Chondrocyte (in vitro differentiated cells): ENCODE measurements at regions not wholly inside any gene's neighbourhood (a gene's known extent, or its start where the extent isn't known, plus 50 kb on each side); places are given as distances from the start of the nearest gene placed in this dataset.

Experiments used
- DNase-seq: peaks from one replicate; pipeline ENCODE4 v3.0.0; 2021; ENCODE audit warnings: mixed read lengths, low spot score
- H3K27ac Mint-ChIP-seq: one replicate; pipeline ENCODE4 v1.8.0; 2021; ENCODE audit warnings: mild to moderate bottlenecking, moderate library complexity, mixed read lengths; ENCODE audit not compliant: unreplicated experiment
- H3K27me3 Mint-ChIP-seq: 2 replicates; pipeline ENCODE4 v1.8.0; 2021; ENCODE audit warnings: low read depth, mixed read lengths
- H3K36me3 Mint-ChIP-seq: 2 replicates; pipeline ENCODE4 v1.8.0; 2021; ENCODE audit warnings: low read depth, mixed read lengths
- H3K4me1 Mint-ChIP-seq: 2 replicates; pipeline ENCODE4 v1.8.0; 2021; ENCODE audit warnings: low read depth, mild to moderate bottlenecking, mixed read lengths
- H3K4me3 Mint-ChIP-seq: one replicate; pipeline ENCODE4 v1.8.0; 2021; ENCODE audit warnings: mild to moderate bottlenecking, moderate library complexity, mixed read lengths; ENCODE audit not compliant: unreplicated experiment
- H3K9me3 Mint-ChIP-seq: 2 replicates; pipeline ENCODE4 v1.8.0; 2021; ENCODE audit warnings: low read depth, mixed read lengths
- TF ChIP-seq, protein P1 (sequence below): fragments of 200-600 bp; sonication (generic); IDR thresholded peaks from 2 replicates; pipeline ENCODE4 v1.5.0; 2021; ENCODE audit warnings: antibody characterized with exemption, mild to moderate bottlenecking, moderate library complexity

DNA sequence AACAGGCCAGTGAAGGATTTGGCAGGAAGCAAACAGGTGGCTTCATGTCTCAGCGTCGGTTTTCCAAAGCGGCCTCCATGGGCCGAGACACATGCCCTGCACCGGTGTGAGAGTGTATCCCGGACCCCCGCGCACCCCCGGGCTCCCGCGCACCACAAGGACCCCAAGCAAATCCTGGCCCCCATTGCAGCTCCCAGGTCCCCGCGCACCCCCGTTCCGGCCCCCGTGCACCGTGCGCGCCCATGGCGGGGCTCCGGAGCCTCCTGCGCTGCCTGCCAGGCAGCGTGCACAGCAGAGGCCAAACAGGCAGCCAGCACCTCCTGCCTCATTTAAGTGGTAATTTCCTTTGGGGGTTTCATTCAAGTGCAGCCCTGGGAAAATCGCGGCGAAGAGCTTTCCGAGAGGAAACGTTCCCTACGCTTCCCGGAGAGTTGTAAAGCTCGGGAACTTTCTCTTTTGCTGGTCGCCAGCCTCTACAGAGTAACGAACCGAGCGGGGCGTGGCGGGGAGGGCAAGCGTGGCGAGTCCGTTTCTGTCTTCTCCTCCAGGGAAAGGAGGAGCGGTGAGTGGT lies 145.5 kb upstream of the SLC24A2 start:
- no peak overlapping the region for H3K27ac Mint-ChIP-seq
- no peaks in the 10 kb centered on the region for H3K9me3 Mint-ChIP-seq
- H3K4me1 Mint-ChIP-seq = peaks cover 5% of the 10 kb centered on the region
- H3K4me3 Mint-ChIP-seq = peak overlapping the region; percentile 71
- H3K36me3 Mint-ChIP-seq = no peaks in the 10 kb centered on the region
- TF ChIP-seq, protein P1, sequence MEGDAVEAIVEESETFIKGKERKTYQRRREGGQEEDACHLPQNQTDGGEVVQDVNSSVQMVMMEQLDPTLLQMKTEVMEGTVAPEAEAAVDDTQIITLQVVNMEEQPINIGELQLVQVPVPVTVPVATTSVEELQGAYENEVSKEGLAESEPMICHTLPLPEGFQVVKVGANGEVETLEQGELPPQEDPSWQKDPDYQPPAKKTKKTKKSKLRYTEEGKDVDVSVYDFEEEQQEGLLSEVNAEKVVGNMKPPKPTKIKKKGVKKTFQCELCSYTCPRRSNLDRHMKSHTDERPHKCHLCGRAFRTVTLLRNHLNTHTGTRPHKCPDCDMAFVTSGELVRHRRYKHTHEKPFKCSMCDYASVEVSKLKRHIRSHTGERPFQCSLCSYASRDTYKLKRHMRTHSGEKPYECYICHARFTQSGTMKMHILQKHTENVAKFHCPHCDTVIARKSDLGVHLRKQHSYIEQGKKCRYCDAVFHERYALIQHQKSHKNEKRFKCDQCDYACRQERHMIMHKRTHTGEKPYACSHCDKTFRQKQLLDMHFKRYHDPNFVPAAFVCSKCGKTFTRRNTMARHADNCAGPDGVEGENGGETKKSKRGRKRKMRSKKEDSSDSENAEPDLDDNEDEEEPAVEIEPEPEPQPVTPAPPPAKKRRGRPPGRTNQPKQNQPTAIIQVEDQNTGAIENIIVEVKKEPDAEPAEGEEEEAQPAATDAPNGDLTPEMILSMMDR = peak; percentile 41
- peak; percentile 70 for DNase-seq
- H3K27me3 Mint-ChIP-seq = peaks cover 11% of the 10 kb centered on the region

DNA sequence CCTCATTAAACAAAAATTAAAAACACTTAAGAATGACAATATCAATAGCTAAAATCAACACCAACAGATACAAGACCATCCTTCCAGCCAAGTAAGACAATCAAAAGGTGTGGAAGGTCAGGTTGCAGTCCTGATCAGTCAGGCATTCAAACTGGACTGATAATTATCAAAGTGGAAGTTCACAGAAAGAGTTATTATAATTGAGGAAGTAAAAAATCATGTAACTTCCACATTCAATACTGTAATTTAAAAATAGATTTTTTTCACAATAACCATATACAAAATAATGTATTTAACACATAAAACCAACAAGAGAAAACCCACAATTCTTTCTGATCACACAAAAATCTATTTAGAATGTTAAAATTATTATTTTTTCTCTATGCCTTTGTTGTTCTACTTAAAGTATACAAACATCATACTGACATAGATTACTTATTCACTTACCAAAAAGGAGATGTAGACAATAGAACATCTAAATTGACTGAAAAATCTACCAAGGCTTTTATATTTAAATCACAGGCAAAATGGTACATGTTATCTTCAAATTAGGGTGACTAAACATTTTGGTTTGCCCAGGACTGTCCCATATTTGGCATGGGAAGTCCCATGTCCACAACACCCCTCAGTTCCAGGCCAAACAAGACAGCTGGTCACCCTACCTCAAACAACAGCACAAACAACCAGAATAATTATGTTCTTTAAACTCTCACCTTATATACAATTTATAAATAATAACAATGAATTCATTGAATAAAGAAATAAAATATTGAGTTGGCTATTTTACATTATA lies 142.5 kb upstream of the SLC24A2 start:
- H3K36me3 Mint-ChIP-seq = no peaks in the 10 kb centered on the region
- peaks cover 6% of the 10 kb centered on the region for H3K4me1 Mint-ChIP-seq
- no peaks in the 10 kb centered on the region for H3K9me3 Mint-ChIP-seq
- H3K27me3 Mint-ChIP-seq = peaks cover 22% of the 10 kb centered on the region
- no peak for DNase-seq
- H3K4me3 Mint-ChIP-seq = no peak overlapping the region
- H3K27ac Mint-ChIP-seq = no peak overlapping the region
- TF ChIP-seq, protein P1 = no peak

DNA sequence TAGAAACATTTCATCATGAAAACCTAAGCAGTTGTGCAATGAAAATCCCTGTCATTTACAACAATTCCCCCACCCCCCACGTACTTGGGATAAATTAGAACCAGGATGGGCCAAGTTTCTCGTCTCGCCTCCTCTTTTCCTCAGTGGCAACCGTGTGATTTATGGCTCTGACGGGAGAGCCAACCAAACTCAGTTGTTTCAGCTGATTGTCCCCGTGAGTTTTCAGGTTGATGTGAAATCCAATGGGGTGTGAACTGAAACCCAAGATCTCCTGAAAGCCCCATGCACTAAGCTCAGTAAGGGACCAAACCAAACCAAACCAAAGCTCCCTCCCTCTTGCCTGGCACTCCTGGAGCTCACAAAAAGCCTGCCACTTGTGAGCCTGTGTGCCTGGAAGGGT lies 138.7 kb upstream of the SLC24A2 start:
- peaks cover 8% of the 10 kb centered on the region for H3K4me1 Mint-ChIP-seq
- TF ChIP-seq, protein P1 = no peak
- no peaks in the 10 kb centered on the region for H3K36me3 Mint-ChIP-seq
- H3K27ac Mint-ChIP-seq = no peak overlapping the region
- no peaks in the 10 kb centered on the region for H3K9me3 Mint-ChIP-seq
- no peak overlapping the region for H3K4me3 Mint-ChIP-seq
- peaks cover 37% of the 10 kb centered on the region for H3K27me3 Mint-ChIP-seq
- no peak for DNase-seq

- Mint-ChIP-seq H3K36me3 (no peaks in the 10 kb centered on the region), H3K4me1 (peaks cover 8% of the 10 kb centered on the region), H3K9me3 (no peaks in the 10 kb centered on the region), H3K27me3 (peaks cover 37% of the 10 kb centered on the region), H3K27ac (no peak overlapping the region), H3K4me3 (no peak overlapping the region)
- TF ChIP-seq, protein P1 = no peak
- no peak for DNase-seq
Observed at GRCh38 chr9:19926774-19927173, 137.9 kb upstream of the SLC24A2 start.

- no peaks in the 10 kb centered on the region for H3K9me3 Mint-ChIP-seq
- H3K36me3 Mint-ChIP-seq = no peaks in the 10 kb centered on the region
- H3K4me3 Mint-ChIP-seq = peak overlapping the region; percentile 85
- TF ChIP-seq, protein P1 = peak; percentile 99
- no peak overlapping the region for H3K27ac Mint-ChIP-seq
- H3K4me1 Mint-ChIP-seq = peaks cover 8% of the 10 kb centered on the region
- no peak for DNase-seq
- peaks cover 36% of the 10 kb centered on the region for H3K27me3 Mint-ChIP-seq
Observed at GRCh38 chr9:19925674-19926503, 137.1 kb upstream of the SLC24A2 start.
